ENCODE measurements at regions not wholly inside any gene's neighbourhood (a gene's known extent, or its start where the extent isn't known, plus 50 kb on each side); places are given as distances from the start of the nearest gene placed in this dataset.

DNA sequence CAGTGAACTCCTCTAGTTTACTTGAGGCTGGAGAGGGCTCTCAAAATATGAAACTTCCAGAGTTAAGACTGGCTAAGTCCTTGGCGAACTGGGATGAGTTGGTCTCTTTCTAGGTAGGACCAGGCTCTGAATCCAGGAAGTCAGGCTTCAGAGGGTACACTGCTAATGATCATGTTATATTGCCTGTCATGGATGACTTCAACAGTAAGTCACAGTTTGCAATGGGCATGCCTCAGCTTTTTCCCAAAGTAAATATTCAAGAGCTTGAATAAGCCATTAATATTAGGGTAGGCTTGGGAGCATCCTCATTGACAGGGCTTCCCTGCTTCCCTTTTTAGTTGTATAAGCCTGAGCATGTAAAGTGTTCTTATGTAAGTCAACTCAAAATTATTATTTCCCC is 61.7 kb upstream of the PTHLH start (continued):
- TF ChIP-seq NR2F2 (IDR thresholded peaks at IDR 0.05) (no peak), GABPA (IDR thresholded peaks at IDR 0.05 in 1 of 2, conservative IDR thresholded peaks at IDR 0.05 in 1 of 2) (no peak)

DNA sequence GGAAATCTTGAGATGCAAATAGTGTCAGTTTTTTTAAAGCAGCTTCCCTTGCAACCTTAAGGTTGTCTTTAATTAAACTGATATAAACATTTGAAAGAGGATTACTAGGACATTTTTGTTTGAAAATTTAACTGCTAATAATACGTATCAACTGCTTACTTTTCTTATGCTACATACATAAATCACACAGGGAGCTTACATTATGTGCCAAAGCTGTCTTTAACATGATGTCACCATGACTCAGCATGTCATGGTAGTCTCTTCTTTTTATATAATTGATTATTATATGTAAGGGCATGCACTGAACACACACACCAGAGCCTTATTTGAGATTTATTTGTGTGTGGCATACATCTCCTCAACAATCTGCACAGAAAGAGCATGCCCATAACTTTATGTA is 63.0 kb upstream of the PTHLH start:
- Histone ChIP-seq H3K9me3 (ENCODE audit: control insufficient read depth in 4 of 4, low read length in 3 of 4) (no peaks in the 10 kb centered on the region), H3K9ac (ENCODE audit: low read depth in 1 of 2, low read length in 2 of 2) (no peak overlapping the region), H3K27me3 (ENCODE audit: control insufficient read depth in 4 of 4, insufficient read depth in 4 of 4, low read length in 3 of 4) (no peaks in the 10 kb centered on the region), H3K4me1 (ENCODE audit: control insufficient read depth in 4 of 4, insufficient read depth in 4 of 4, low read length in 3 of 4) (no peaks in the 10 kb centered on the region), H3K4me3 (ENCODE audit: low read depth in 1 of 3, low read length in 3 of 3) (no peak overlapping the region), H3K27ac (ENCODE audit: low read depth in 1 of 2, low read length in 2 of 2) (no peak overlapping the region), H3K36me3 (ENCODE audit: control insufficient read depth in 4 of 4, insufficient read depth in 3 of 4, low read depth in 1 of 4, low read length in 3 of 4) (peaks cover 0 to 1% (median 0%) of the 10 kb centered on the region in 4 donors)
- DNase-seq (ENCODE audit: low spot score) = no peak
- 78% methylated on average over 1 of the region's 1 CpG for WGBS
- TF ChIP-seq RXRA (IDR thresholded peaks at IDR 0.05) (no peak), ATF3 (IDR thresholded peaks at IDR 0.05) (no peak), FOXA1 (IDR thresholded peaks at IDR 0.05) (no peak)

DNA sequence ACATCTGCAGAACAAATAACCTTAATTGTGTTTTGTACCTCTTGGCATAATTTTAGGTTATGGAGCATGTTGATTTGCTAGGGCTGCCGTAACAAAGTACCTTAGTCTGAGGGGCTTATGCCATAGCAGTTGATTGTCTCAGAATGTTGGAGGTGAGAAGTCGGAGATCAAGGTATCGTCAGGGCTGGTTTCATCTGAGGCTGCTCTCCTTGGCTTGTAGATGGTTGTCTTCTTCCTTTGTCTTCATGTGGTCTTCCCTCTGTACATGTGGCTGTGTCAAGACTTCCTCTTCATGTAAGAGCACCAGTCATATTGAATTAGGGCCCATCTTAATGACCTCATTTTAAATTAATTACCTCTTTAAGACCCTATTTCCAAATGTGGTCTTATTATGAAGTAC is 64.4 kb upstream of the PTHLH start:
- Histone ChIP-seq H3K4me1 (ENCODE audit: control insufficient read depth in 4 of 4, insufficient read depth in 4 of 4, low read length in 3 of 4) (no peaks in the 10 kb centered on the region), H3K27ac (ENCODE audit: low read depth in 1 of 2, low read length in 2 of 2) (no peak overlapping the region), H3K36me3 (ENCODE audit: control insufficient read depth in 4 of 4, insufficient read depth in 3 of 4, low read depth in 1 of 4, low read length in 3 of 4) (peaks cover 0 to 1% (median 0%) of the 10 kb centered on the region in 4 donors), H3K27me3 (ENCODE audit: control insufficient read depth in 4 of 4, insufficient read depth in 4 of 4, low read length in 3 of 4) (no peaks in the 10 kb centered on the region), H3K4me3 (ENCODE audit: low read depth in 1 of 3, low read length in 3 of 3) (no peak overlapping the region), H3K9ac (ENCODE audit: low read depth in 1 of 2, low read length in 2 of 2) (no peak overlapping the region), H3K9me3 (ENCODE audit: control insufficient read depth in 4 of 4, low read length in 3 of 4) (no peaks in the 10 kb centered on the region)
- TF ChIP-seq ATF3 (IDR thresholded peaks at IDR 0.05) (no peak), HNF4G (IDR thresholded peaks at IDR 0.05) (no peak), NR2F2 (IDR thresholded peaks at IDR 0.05) (no peak), SP1 (IDR thresholded peaks at IDR 0.05) (no peak), JUND (IDR thresholded peaks at IDR 0.05) (no peak), YY1 (IDR thresholded peaks at IDR 0.05) (no peak), HNF4A (conservative IDR thresholded peaks at IDR 0.05) (no peak), FOXA1 (IDR thresholded peaks at IDR 0.05) (no peak), CTCF (IDR thresholded peaks at IDR 0.05; ENCODE audit: low read depth, low read length, missing input control) (no peak), RAD21 (IDR thresholded peaks at IDR 0.05) (no peak), EGR1 (IDR thresholded peaks at IDR 0.05; ENCODE audit: low read depth in 2 of 2) (no peak), FOXA2 (IDR thresholded peaks at IDR 0.05) (no peak), MAX (IDR thresholded peaks at IDR 0.05) (no peak), GABPA (IDR thresholded peaks at IDR 0.05 in 1 of 2, conservative IDR thresholded peaks at IDR 0.05 in 1 of 2) (no peak), TAF1 (conservative IDR thresholded peaks at IDR 0.05) (no peak), RXRA (IDR thresholded peaks at IDR 0.05) (no peak)
- TF ChIP-seq, protein P1, sequence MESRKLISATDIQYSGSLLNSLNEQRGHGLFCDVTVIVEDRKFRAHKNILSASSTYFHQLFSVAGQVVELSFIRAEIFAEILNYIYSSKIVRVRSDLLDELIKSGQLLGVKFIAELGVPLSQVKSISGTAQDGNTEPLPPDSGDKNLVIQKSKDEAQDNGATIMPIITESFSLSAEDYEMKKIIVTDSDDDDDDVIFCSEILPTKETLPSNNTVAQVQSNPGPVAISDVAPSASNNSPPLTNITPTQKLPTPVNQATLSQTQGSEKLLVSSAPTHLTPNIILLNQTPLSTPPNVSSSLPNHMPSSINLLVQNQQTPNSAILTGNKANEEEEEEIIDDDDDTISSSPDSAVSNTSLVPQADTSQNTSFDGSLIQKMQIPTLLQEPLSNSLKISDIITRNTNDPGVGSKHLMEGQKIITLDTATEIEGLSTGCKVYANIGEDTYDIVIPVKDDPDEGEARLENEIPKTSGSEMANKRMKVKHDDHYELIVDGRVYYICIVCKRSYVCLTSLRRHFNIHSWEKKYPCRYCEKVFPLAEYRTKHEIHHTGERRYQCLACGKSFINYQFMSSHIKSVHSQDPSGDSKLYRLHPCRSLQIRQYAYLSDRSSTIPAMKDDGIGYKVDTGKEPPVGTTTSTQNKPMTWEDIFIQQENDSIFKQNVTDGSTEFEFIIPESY (IDR thresholded peaks at IDR 0.05) = no peak
- TF ChIP-seq, protein P2, sequence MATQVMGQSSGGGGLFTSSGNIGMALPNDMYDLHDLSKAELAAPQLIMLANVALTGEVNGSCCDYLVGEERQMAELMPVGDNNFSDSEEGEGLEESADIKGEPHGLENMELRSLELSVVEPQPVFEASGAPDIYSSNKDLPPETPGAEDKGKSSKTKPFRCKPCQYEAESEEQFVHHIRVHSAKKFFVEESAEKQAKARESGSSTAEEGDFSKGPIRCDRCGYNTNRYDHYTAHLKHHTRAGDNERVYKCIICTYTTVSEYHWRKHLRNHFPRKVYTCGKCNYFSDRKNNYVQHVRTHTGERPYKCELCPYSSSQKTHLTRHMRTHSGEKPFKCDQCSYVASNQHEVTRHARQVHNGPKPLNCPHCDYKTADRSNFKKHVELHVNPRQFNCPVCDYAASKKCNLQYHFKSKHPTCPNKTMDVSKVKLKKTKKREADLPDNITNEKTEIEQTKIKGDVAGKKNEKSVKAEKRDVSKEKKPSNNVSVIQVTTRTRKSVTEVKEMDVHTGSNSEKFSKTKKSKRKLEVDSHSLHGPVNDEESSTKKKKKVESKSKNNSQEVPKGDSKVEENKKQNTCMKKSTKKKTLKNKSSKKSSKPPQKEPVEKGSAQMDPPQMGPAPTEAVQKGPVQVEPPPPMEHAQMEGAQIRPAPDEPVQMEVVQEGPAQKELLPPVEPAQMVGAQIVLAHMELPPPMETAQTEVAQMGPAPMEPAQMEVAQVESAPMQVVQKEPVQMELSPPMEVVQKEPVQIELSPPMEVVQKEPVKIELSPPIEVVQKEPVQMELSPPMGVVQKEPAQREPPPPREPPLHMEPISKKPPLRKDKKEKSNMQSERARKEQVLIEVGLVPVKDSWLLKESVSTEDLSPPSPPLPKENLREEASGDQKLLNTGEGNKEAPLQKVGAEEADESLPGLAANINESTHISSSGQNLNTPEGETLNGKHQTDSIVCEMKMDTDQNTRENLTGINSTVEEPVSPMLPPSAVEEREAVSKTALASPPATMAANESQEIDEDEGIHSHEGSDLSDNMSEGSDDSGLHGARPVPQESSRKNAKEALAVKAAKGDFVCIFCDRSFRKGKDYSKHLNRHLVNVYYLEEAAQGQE (IDR thresholded peaks at IDR 0.05) = no peak
- no peak for DNase-seq (ENCODE audit: low spot score)
- 93% methylated on average over 3 of the region's 3 CpGs for WGBS

Measured in liver (tissue), 8 donors.